Natural killer cell (primary cell): ENCODE measurements at regions not wholly inside any gene's neighbourhood (a gene's known extent, or its start where the extent isn't known, plus 50 kb on each side); places are given as distances from the start of the nearest gene placed in this dataset.

ENCODE experiments used
- ATAC-seq, 3 donors: fragments of 150-1000 bp in 2 of 3; fragments of 200-7000 bp in 1 of 3; cut with Tn5 transposase; 1 replicate in 1 of 3; 2 replicates in 2 of 3; pipeline ENCODE4 v1.10.0; 2021; ENCODE audit warnings: mild to moderate bottlenecking in 2 of 3, moderate library complexity in 2 of 3
- DNase-seq, 2 donors: peaks; one replicate each; pipeline versions ENCODE4 v3.0.0 to v3.0.0-alpha.2; 2013 to 2021; ENCODE audit warnings: mixed read lengths in 1 of 2
- H3K27ac ChIP-seq: one replicate; pipeline ENCODE4 v1.5.1; 2013; ENCODE audit warnings: mild to moderate bottlenecking, low read length
- H3K27me3 ChIP-seq: one replicate; pipeline ENCODE4 v1.6.1; 2013; ENCODE audit warnings: low read length; ENCODE audit not compliant: control insufficient read depth, insufficient read depth
- H3K36me3 ChIP-seq: one replicate; pipeline ENCODE4 v1.6.1; 2013; ENCODE audit warnings: low read length; ENCODE audit not compliant: control insufficient read depth, insufficient read depth
- H3K4me1 ChIP-seq: one replicate; pipeline ENCODE4 v1.6.1; 2013; ENCODE audit warnings: low read length; ENCODE audit not compliant: control insufficient read depth, insufficient read depth
- H3K4me3 ChIP-seq: one replicate; pipeline ENCODE4 v1.5.1; 2013; ENCODE audit warnings: low read length
- H3K9me3 ChIP-seq: one replicate; pipeline ENCODE4 v1.6.1; 2013; ENCODE audit warnings: low read length; ENCODE audit not compliant: control insufficient read depth, insufficient read depth
- H3K27ac Mint-ChIP-seq, 2 donors: one replicate each; pipeline ENCODE4 v1.8.0; 2022; ENCODE audit warnings: mild to moderate bottlenecking in 2 of 2, mixed read lengths in 2 of 2, moderate library complexity in 1 of 2
- H3K27me3 Mint-ChIP-seq, 2 donors: one replicate each; pipeline ENCODE4 v1.8.0; 2022; ENCODE audit warnings: low read depth in 2 of 2, mixed read lengths in 2 of 2
- H3K36me3 Mint-ChIP-seq: one replicate; pipeline ENCODE4 v1.8.0; 2022; ENCODE audit warnings: mixed read lengths
- H3K4me1 Mint-ChIP-seq, 2 donors: one replicate each; pipeline ENCODE4 v1.8.0; 2022; ENCODE audit warnings: mixed read lengths in 2 of 2
- H3K4me3 Mint-ChIP-seq: one replicate; pipeline ENCODE4 v1.8.0; 2022; ENCODE audit warnings: mild to moderate bottlenecking, moderate library complexity, mixed read lengths
- H3K9me3 Mint-ChIP-seq, 2 donors: one replicate each; pipeline ENCODE4 v1.8.0; 2022; ENCODE audit warnings: mixed read lengths in 2 of 2
- CTCF ChIP-seq: fragments of 200-600 bp; IDR thresholded peaks from one replicate; pipeline ENCODE4 v1.8.0; 2022; ENCODE audit warnings: antibody characterized with exemption
- WGBS: methylation state at CpG from one replicate; pipeline ENCODE4 v1.1.7; 2013; ENCODE audit warnings: missing lambda C conversion rate; ENCODE audit not compliant: insufficient coverage; 5-methylcytosine and 5-hydroxymethylcytosine counted together
- intact Hi-C: fragments of 100-400 bp; cut with micrococcal nuclease; formaldehyde crosslinking; loops from one replicate; pipeline ENCODE4 v1.14.2; 2022

- H3K27me3 ChIP-seq = no peaks in the 10 kb centered on the region
- H3K4me3 Mint-ChIP-seq = no peak overlapping the region
- no peaks in the 10 kb centered on the region for H3K36me3 ChIP-seq
- H3K27ac Mint-ChIP-seq = no peak overlapping the region
- H3K4me3 ChIP-seq = no peak overlapping the region
- no peaks in the 10 kb centered on the region for H3K27me3 Mint-ChIP-seq
- peaks cover 14 to 16% of the 10 kb centered on the region in 2 donors for H3K4me1 Mint-ChIP-seq
- no peaks in the 10 kb centered on the region for H3K9me3 ChIP-seq
- intact Hi-C loops = no loop called here
- ATAC-seq = no peak
- H3K27ac ChIP-seq = no peak overlapping the region
- DNase-seq = no peak
- H3K9me3 Mint-ChIP-seq = no peaks in the 10 kb centered on the region
- H3K4me1 ChIP-seq = peaks cover 8% of the 10 kb centered on the region
- H3K36me3 Mint-ChIP-seq = no peaks in the 10 kb centered on the region
- no peak for TF ChIP-seq CTCF
- 84% methylated on average over 6 of the region's 6 CpGs for WGBS
Measured at GRCh38 chr12:96143827-96144565, 50.2 kb upstream of the ELK3 start.
